Progenitor cell of endocrine pancreas (in vitro differentiated cells): ENCODE measurements at regions not wholly inside any gene's neighbourhood (a gene's known extent, or its start where the extent isn't known, plus 50 kb on each side); places are given as distances from the start of the nearest gene placed in this dataset.
"Not testable (repeated sequence)": the region's sequence is repeated elsewhere in the genome, so short reads cannot be mapped to it uniquely, and the experiment has no call there.

ENCODE experiments used
- DNase-seq: peaks from one replicate; pipeline ENCODE4 v3.0.0; 2021; ENCODE audit warnings: low spot score; ENCODE audit not compliant: unreplicated experiment
- H3K27ac Mint-ChIP-seq: 2 replicates; pipeline ENCODE4 v1.8.0; 2021; ENCODE audit warnings: mild to moderate bottlenecking, moderate library complexity, mixed read lengths
- H3K27me3 Mint-ChIP-seq: 2 replicates; pipeline ENCODE4 v1.8.0; 2021; ENCODE audit warnings: mixed read lengths
- H3K36me3 Mint-ChIP-seq: 2 replicates; pipeline ENCODE4 v1.8.0; 2022; ENCODE audit warnings: mixed read lengths; ENCODE audit not compliant: insufficient read depth
- H3K4me1 Mint-ChIP-seq: 2 replicates; pipeline ENCODE4 v1.8.0; 2021; ENCODE audit warnings: low read depth, mixed read lengths
- H3K4me3 Mint-ChIP-seq: 2 replicates; pipeline ENCODE4 v1.8.0; 2021; ENCODE audit warnings: low read depth, mild to moderate bottlenecking, moderate library complexity, mixed read lengths
- H3K9me3 Mint-ChIP-seq: 2 replicates; pipeline ENCODE4 v1.8.0; 2021; ENCODE audit warnings: low read depth, mixed read lengths
- CTCF ChIP-seq: fragments of 200-600 bp; sonication (generic); IDR thresholded peaks from one replicate; pipeline ENCODE4 v1.5.0; 2021; ENCODE audit warnings: antibody characterized with exemption, mild to moderate bottlenecking; ENCODE audit not compliant: unreplicated experiment

- Mint-ChIP-seq H3K4me1 (no peaks in the 10 kb centered on the region), H3K36me3 (no peaks in the 10 kb centered on the region), H3K27me3 (peaks cover 23% of the 10 kb centered on the region), H3K27ac (no peak overlapping the region), H3K9me3 (peaks cover 9% of the 10 kb centered on the region), H3K4me3 (no peak overlapping the region)
- no peak for DNase-seq
- no peak for TF ChIP-seq CTCF
Measured at GRCh38 chr13:50766013-50766412, 77.5 kb downstream of the DLEU7 start.

- H3K4me3 Mint-ChIP-seq: no peak overlapping the region
- no peak for TF ChIP-seq CTCF
- peaks cover 20% of the 10 kb centered on the region for H3K27me3 Mint-ChIP-seq
- H3K27ac Mint-ChIP-seq: no peak overlapping the region
- DNase-seq: no peak
- no peaks in the 10 kb centered on the region for H3K4me1 Mint-ChIP-seq
- peaks cover 9% of the 10 kb centered on the region for H3K9me3 Mint-ChIP-seq
- no peaks in the 10 kb centered on the region for H3K36me3 Mint-ChIP-seq
Measured at GRCh38 chr13:50766695-50767094, 76.8 kb downstream of the DLEU7 start.

- H3K4me1 Mint-ChIP-seq, H3K27me3 Mint-ChIP-seq, H3K36me3 Mint-ChIP-seq, DNase-seq, H3K27ac Mint-ChIP-seq, H3K4me3 Mint-ChIP-seq: not testable (repeated sequence)
- peaks cover 25% of the 10 kb centered on the region for H3K9me3 Mint-ChIP-seq
Measured at GRCh38 chr13:50772881-50773280, 70.6 kb downstream of the DLEU7 start.
